ENCODE measurements at regions not wholly inside any gene's neighbourhood (a gene's known extent, or its start where the extent isn't known, plus 50 kb on each side); places are given as distances from the start of the nearest gene placed in this dataset.
"Not testable (repeated sequence)": the region's sequence is repeated elsewhere in the genome, so short reads cannot be mapped to it uniquely, and the experiment has no call there.

DNA sequence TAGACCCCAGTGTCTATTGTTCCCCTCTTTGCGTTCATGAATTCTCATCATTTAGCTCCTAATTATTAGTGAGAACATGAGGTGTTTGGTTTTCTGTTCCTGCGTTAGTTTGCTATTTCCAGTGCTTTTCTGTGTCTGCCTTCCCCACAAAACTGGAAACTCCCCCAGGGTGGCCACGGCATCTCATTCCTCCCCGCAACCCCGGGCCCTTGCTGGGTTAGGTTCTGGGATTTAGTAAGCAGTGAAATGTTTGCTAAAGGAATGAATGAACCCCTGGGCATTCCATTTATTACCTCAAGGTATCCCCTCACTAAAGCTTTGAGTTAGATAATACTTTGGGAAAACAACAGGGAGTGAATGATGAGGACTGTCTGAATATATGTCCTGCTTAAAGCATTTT is 142.9 kb downstream of the GLUL start:
- H3K79me2 ChIP-seq (ENCODE audit: control insufficient read depth, insufficient read depth, low read length): no peaks in the 10 kb centered on the region
- no peak overlapping the region for H2AFZ ChIP-seq (ENCODE audit: low read length)
- H3K9ac ChIP-seq (ENCODE audit: insufficient read depth, low read length): no peak overlapping the region

DNA sequence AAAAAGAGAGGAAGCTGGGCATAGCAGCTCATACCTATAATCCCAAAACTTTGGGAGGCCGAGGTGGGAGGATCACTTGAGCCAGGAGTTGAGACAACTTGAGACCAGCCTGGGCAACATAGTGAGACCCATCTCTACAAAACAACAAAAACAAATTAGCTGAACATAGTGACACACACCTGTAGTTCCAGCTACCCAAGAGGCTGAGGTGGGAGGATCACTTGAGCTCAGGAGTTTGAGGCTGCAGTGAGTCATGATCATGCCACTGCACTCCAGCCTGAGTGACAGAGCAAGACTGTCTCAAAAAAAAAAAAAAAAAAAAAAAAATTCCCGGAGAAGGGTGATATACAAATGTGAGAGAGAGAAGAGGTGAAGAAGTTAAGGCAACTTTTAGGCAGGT is 143.8 kb downstream of the GLUL start:
- H3K9me3 ChIP-seq (ENCODE audit: control insufficient read depth, insufficient read depth, low read depth, low read length); H2AFZ ChIP-seq (ENCODE audit: low read length); H3K27ac ChIP-seq (ENCODE audit: insufficient read depth, low read length); H3K4me1 ChIP-seq (ENCODE audit: control insufficient read depth, extremely low read depth, insufficient read depth, low read length); H3K36me3 ChIP-seq (ENCODE audit: control insufficient read depth, insufficient read depth, low read length); H3K9ac ChIP-seq (ENCODE audit: insufficient read depth, low read length); DNase-seq (ENCODE audit: low read depth in 2 of 2); H4K20me1 ChIP-seq (ENCODE audit: control insufficient read depth, extremely low read depth, insufficient read depth, low read length); H3K4me2 ChIP-seq (ENCODE audit: extremely low read depth, insufficient read depth, low read length); H3K4me3 ChIP-seq (replicated peaks in 1 of 4; ENCODE audit: control extremely low read depth in 1 of 4, insufficient read depth in 1 of 4, low read depth in 3 of 4, low read length in 4 of 4); H3K27me3 ChIP-seq (ENCODE audit: control insufficient read depth, insufficient read depth, low read length); H3K79me2 ChIP-seq (ENCODE audit: control insufficient read depth, insufficient read depth, low read length): not testable (repeated sequence)

More for the DNA sequence above, 142.9 kb downstream of the GLUL start:
- no peak for TF ChIP-seq EZH2 (IDR thresholded peaks at IDR 0.05; ENCODE audit: low read length, missing control alignments)
- TF ChIP-seq, protein P1, sequence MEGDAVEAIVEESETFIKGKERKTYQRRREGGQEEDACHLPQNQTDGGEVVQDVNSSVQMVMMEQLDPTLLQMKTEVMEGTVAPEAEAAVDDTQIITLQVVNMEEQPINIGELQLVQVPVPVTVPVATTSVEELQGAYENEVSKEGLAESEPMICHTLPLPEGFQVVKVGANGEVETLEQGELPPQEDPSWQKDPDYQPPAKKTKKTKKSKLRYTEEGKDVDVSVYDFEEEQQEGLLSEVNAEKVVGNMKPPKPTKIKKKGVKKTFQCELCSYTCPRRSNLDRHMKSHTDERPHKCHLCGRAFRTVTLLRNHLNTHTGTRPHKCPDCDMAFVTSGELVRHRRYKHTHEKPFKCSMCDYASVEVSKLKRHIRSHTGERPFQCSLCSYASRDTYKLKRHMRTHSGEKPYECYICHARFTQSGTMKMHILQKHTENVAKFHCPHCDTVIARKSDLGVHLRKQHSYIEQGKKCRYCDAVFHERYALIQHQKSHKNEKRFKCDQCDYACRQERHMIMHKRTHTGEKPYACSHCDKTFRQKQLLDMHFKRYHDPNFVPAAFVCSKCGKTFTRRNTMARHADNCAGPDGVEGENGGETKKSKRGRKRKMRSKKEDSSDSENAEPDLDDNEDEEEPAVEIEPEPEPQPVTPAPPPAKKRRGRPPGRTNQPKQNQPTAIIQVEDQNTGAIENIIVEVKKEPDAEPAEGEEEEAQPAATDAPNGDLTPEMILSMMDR (conservative IDR thresholded peaks at IDR 0.05 in 1 of 2, IDR thresholded peaks at IDR 0.05 in 1 of 2; ENCODE audit: low read depth in 1 of 2, low read length in 2 of 2): no peak
- H4K20me1 ChIP-seq (ENCODE audit: control insufficient read depth, extremely low read depth, insufficient read depth, low read length): no peaks in the 10 kb centered on the region
- H3K4me2 ChIP-seq (ENCODE audit: extremely low read depth, insufficient read depth, low read length): no peak overlapping the region
- no peaks in the 10 kb centered on the region for H3K27me3 ChIP-seq (ENCODE audit: control insufficient read depth, insufficient read depth, low read length)
- no peak overlapping the region for H3K4me3 ChIP-seq (replicated peaks in 1 of 4; ENCODE audit: control extremely low read depth in 1 of 4, insufficient read depth in 1 of 4, low read depth in 3 of 4, low read length in 4 of 4)
- H3K4me1 ChIP-seq (ENCODE audit: control insufficient read depth, extremely low read depth, insufficient read depth, low read length): no peaks in the 10 kb centered on the region
- no peaks in the 10 kb centered on the region for H3K9me3 ChIP-seq (ENCODE audit: control insufficient read depth, insufficient read depth, low read depth, low read length)
- DNase-seq (ENCODE audit: low read depth in 2 of 2): no peak
- H3K36me3 ChIP-seq (ENCODE audit: control insufficient read depth, insufficient read depth, low read length): no peaks in the 10 kb centered on the region
- no peak overlapping the region for H3K27ac ChIP-seq (ENCODE audit: insufficient read depth, low read length)

DNA sequence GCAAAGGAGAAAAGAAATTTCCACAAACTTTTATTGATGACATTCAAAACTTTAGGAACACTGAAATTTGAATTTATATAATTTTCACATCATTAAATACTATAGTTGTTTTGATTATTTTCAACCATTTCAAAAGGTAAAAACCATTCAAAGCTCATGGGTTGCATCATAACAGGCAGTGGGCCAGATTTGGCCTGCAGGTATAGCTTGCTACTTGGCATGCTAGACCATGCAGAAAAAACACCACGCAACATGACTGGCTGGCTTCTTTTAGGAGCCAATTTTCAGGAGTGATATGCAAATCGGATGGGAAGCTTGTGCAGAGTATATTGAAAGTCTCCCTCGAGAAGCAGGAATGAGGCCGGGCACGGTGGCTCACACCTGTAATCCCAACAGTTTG is 144.8 kb downstream of the GLUL start:
- no peaks in the 10 kb centered on the region for H3K4me1 ChIP-seq (ENCODE audit: control insufficient read depth, extremely low read depth, insufficient read depth, low read length)
- DNase-seq (ENCODE audit: low read depth in 2 of 2): no peak
- no peaks in the 10 kb centered on the region for H4K20me1 ChIP-seq (ENCODE audit: control insufficient read depth, extremely low read depth, insufficient read depth, low read length)
- no peaks in the 10 kb centered on the region for H3K79me2 ChIP-seq (ENCODE audit: control insufficient read depth, insufficient read depth, low read length)
- no peaks in the 10 kb centered on the region for H3K9me3 ChIP-seq (ENCODE audit: control insufficient read depth, insufficient read depth, low read depth, low read length)
- H3K4me2 ChIP-seq (ENCODE audit: extremely low read depth, insufficient read depth, low read length): no peak overlapping the region
- no peak overlapping the region for H3K27ac ChIP-seq (ENCODE audit: insufficient read depth, low read length)
- no peak overlapping the region for H3K4me3 ChIP-seq (replicated peaks in 1 of 4; ENCODE audit: control extremely low read depth in 1 of 4, insufficient read depth in 1 of 4, low read depth in 3 of 4, low read length in 4 of 4)
- H3K27me3 ChIP-seq (ENCODE audit: control insufficient read depth, insufficient read depth, low read length): no peaks in the 10 kb centered on the region
- no peaks in the 10 kb centered on the region for H3K36me3 ChIP-seq (ENCODE audit: control insufficient read depth, insufficient read depth, low read length)
- H3K9ac ChIP-seq (ENCODE audit: insufficient read depth, low read length): no peak overlapping the region
- H2AFZ ChIP-seq (ENCODE audit: low read length): no peak overlapping the region
- TF ChIP-seq, protein P1 (conservative IDR thresholded peaks at IDR 0.05 in 1 of 2, IDR thresholded peaks at IDR 0.05 in 1 of 2; ENCODE audit: low read depth in 1 of 2, low read length in 2 of 2): no peak
- no peak for TF ChIP-seq EZH2 (IDR thresholded peaks at IDR 0.05; ENCODE audit: low read length, missing control alignments)
